MM.1S (cell line): ENCODE measurements at regions not wholly inside any gene's neighbourhood (a gene's known extent, or its start where the extent isn't known, plus 50 kb on each side); places are given as distances from the start of the nearest gene placed in this dataset.

Experiments used
- CTCF ChIP-seq: fragments of 300-600 bp; sonication (generic); IDR thresholded peaks from 2 replicates; pipeline ENCODE4 v1.5.1; 2016; ENCODE audit warnings: antibody characterized with exemption, low read length, mixed read lengths
- EZH2phosphoT487 ChIP-seq: fragments of 300-600 bp; sonication (generic); IDR thresholded peaks from 2 replicates; pipeline ENCODE4 v1.6.1; 2018; ENCODE audit warnings: antibody characterized with exemption, low read length

- TF ChIP-seq CTCF (no peak), EZH2phosphoT487 (no peak)
Measured at GRCh38 chr3:43817064-43817463, 126.3 kb downstream of the ABHD5 start.
